ENCODE measurements at regions not wholly inside any gene's neighbourhood (a gene's known extent, or its start where the extent isn't known, plus 50 kb on each side); places are given as distances from the start of the nearest gene placed in this dataset.

DNA sequence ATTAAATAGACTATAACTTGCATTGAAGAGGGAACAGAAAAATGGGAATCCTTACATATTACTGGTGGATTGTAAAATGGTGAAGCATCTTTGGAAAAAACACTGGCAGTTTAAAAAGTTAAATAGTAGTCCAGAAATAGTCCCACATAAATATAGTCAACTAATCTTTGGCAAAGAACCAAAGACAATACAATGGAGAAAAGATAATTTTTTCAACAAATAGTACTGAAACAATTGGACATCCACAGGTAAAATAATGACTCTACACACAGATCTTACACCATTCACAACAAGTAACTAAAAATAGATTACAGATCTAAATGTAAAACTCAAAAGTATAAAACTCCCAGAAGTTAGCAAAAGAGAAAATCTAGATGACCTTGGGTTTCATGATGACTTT, 259.1 kb upstream of the CEP162 start:
- POLR2A ChIA-PET, result no interaction called here
- Histone ChIP-seq H3K9me3 (ENCODE audit: control insufficient read depth in 1 of 2, insufficient read depth in 1 of 2, low read length in 2 of 2) (no peaks in the 10 kb centered on the region), H3K27me3 (ENCODE audit: control insufficient read depth in 1 of 2, insufficient read depth in 2 of 2, low read length in 2 of 2) (no peaks in the 10 kb centered on the region), H3K4me3 (ENCODE audit: low read length) (no peak overlapping the region), H3K36me3 (ENCODE audit: insufficient read depth, low read length) (no peaks in the 10 kb centered on the region), H3K4me1 (ENCODE audit: insufficient read depth, low read length) (no peaks in the 10 kb centered on the region), H3K27ac (ENCODE audit: low read depth in 1 of 2, low read length in 2 of 2) (no peak overlapping the region)
- no peak for ATAC-seq (ENCODE audit: poor library complexity)
- intact Hi-C loops (cut with DNase I, micrococcal nuclease), result no loop called here
- Mint-ChIP-seq H3K27ac (no peak overlapping the region), H3K4me1 (ENCODE audit: low read depth) (no peaks in the 10 kb centered on the region), H3K36me3 (ENCODE audit: low read depth) (no peaks in the 10 kb centered on the region), H3K27me3 (no peaks in the 10 kb centered on the region), H3K9me3 (peaks cover 11% of the 10 kb centered on the region), H3K4me3 (no peak overlapping the region)
- DNase-seq, result no peak
- CTCF ChIA-PET, result no interaction called here
- TF ChIP-seq CTCF (IDR thresholded peaks at IDR 0.05), result no peak

DNA sequence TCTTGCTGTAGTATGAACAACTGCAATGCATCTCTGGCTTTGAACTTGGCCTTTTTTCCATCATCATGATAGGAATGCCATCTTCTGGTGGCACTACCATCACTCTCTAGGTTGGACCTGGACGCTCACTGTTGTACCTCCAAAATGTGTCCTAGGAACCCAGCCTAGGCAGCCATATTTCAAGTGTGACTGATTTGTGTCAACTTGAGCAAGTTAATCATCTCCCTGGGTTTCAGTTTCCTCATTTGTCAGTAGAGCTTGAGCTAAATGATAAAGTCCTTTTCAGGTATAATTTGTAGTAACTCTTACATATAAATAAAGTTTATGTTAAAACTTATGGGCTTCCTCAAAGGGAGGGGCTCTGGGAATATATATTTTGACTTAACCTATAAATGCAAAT, 241.7 kb upstream of the CEP162 start:
- H3K36me3 Mint-ChIP-seq (ENCODE audit: low read depth), result no peaks in the 10 kb centered on the region
- H3K27me3 Mint-ChIP-seq, result no peaks in the 10 kb centered on the region
- no peak for TF ChIP-seq CTCF (IDR thresholded peaks at IDR 0.05)
- peaks cover 9% of the 10 kb centered on the region for H3K9me3 Mint-ChIP-seq
- Histone ChIP-seq H3K9me3 (ENCODE audit: control insufficient read depth in 1 of 2, insufficient read depth in 1 of 2, low read length in 2 of 2) (no peaks in the 10 kb centered on the region), H3K36me3 (ENCODE audit: insufficient read depth, low read length) (no peaks in the 10 kb centered on the region), H3K4me3 (ENCODE audit: low read length) (no peak overlapping the region), H3K27me3 (ENCODE audit: control insufficient read depth in 1 of 2, insufficient read depth in 2 of 2, low read length in 2 of 2) (no peaks in the 10 kb centered on the region), H3K4me1 (ENCODE audit: insufficient read depth, low read length) (no peaks in the 10 kb centered on the region), H3K27ac (ENCODE audit: low read depth in 1 of 2, low read length in 2 of 2) (no peak overlapping the region)
- ATAC-seq (ENCODE audit: poor library complexity), result no peak
- no peak for DNase-seq
- no peak overlapping the region for H3K4me3 Mint-ChIP-seq
- no peaks in the 10 kb centered on the region for H3K4me1 Mint-ChIP-seq (ENCODE audit: low read depth)
- H3K27ac Mint-ChIP-seq, result no peak overlapping the region
- ChIA-PET CTCF (no interaction called here), POLR2A (no interaction called here)
- intact Hi-C loops (cut with DNase I, micrococcal nuclease), result no loop called here

DNA sequence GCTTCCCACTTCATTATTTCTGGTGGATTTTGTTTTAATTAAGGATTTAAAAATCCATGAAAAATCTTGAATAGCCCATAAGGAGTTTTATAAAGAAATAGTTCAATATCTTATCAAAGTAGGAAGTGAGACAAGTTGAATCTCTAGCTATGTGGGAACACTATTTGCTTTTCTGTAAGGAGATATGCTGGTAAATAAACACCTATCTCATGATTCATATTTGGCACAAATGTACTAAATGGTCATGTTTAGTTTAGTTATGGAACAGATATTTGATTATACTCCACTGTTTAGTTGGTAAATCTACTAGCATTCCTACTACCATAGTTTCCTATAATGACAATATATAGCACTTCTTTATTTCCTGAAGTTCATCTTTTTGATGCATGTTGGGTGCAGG, 239.9 kb upstream of the CEP162 start:
- ChIA-PET POLR2A (no interaction called here), CTCF (no interaction called here)
- intact Hi-C loops (cut with DNase I, micrococcal nuclease), result no loop called here
- Histone ChIP-seq H3K36me3 (ENCODE audit: insufficient read depth, low read length) (no peaks in the 10 kb centered on the region), H3K9me3 (ENCODE audit: control insufficient read depth in 1 of 2, insufficient read depth in 1 of 2, low read length in 2 of 2) (no peaks in the 10 kb centered on the region), H3K4me3 (ENCODE audit: low read length) (no peak overlapping the region), H3K27me3 (ENCODE audit: control insufficient read depth in 1 of 2, insufficient read depth in 2 of 2, low read length in 2 of 2) (no peaks in the 10 kb centered on the region), H3K4me1 (ENCODE audit: insufficient read depth, low read length) (no peaks in the 10 kb centered on the region), H3K27ac (ENCODE audit: low read depth in 1 of 2, low read length in 2 of 2) (no peak overlapping the region)
- no peak for TF ChIP-seq CTCF (IDR thresholded peaks at IDR 0.05)
- no peaks in the 10 kb centered on the region for H3K4me1 Mint-ChIP-seq (ENCODE audit: low read depth)
- no peaks in the 10 kb centered on the region for H3K27me3 Mint-ChIP-seq
- peaks cover 11% of the 10 kb centered on the region for H3K9me3 Mint-ChIP-seq
- no peak for ATAC-seq (ENCODE audit: poor library complexity)
- H3K36me3 Mint-ChIP-seq (ENCODE audit: low read depth), result no peaks in the 10 kb centered on the region
- no peak for DNase-seq
- H3K27ac Mint-ChIP-seq, result no peak overlapping the region
- no peak overlapping the region for H3K4me3 Mint-ChIP-seq
